Mesodermal cell (in vitro differentiated cells): ENCODE measurements at regions not wholly inside any gene's neighbourhood (a gene's known extent, or its start where the extent isn't known, plus 50 kb on each side); places are given as distances from the start of the nearest gene placed in this dataset.

ENCODE experiments used
- H3K27ac ChIP-seq: 2 replicates; pipeline ENCODE4 v1.7.0; 2013; ENCODE audit warnings: mild to moderate bottlenecking, low read depth, low read length, moderate library complexity; ENCODE audit not compliant: severe bottlenecking
- H3K36me3 ChIP-seq: 2 replicates; pipeline ENCODE4 v1.7.1; 2013; ENCODE audit warnings: mild to moderate bottlenecking, low read length, moderate library complexity; ENCODE audit not compliant: control insufficient read depth, insufficient read depth
- H3K4me1 ChIP-seq: one replicate; pipeline ENCODE4 v1.7.1; 2013; ENCODE audit warnings: mild to moderate bottlenecking, low read length; ENCODE audit not compliant: insufficient read depth, control insufficient read depth, poor library complexity, severe bottlenecking
- H3K4me3 ChIP-seq: 2 replicates; pipeline ENCODE4 v1.7.0; 2013; ENCODE audit warnings: low read length, control low read depth, mild to moderate bottlenecking; ENCODE audit not compliant: insufficient read depth, poor library complexity, severe bottlenecking; ENCODE audit errors: extremely low read depth
- H3K9me3 ChIP-seq: 2 replicates; pipeline ENCODE4 v1.7.1; 2013; ENCODE audit warnings: mild to moderate bottlenecking, low read length, moderate library complexity; ENCODE audit not compliant: control insufficient read depth
- WGBS, 2 experiments: methylation state at CpG; one replicate each; pipeline ENCODE4 v1.1.5; 2013; ENCODE audit warnings: missing lambda C conversion rate in 2 of 2; ENCODE audit not compliant: insufficient coverage in 2 of 2; 5-methylcytosine and 5-hydroxymethylcytosine counted together

- Histone ChIP-seq H3K9me3 (no peaks in the 10 kb centered on the region), H3K27ac (no peak overlapping the region), H3K4me1 (peaks cover 31% of the 10 kb centered on the region), H3K36me3 (no peaks in the 10 kb centered on the region), H3K4me3 (no peak overlapping the region)
- WGBS, 2 experiments, result 90% methylated on average over 2 of the region's 2 CpGs; no CpG with 5 or more reads in 1 of the 2 experiments
Observed at GRCh38 chr2:47235132-47235531, 58.8 kb upstream of the CALM2 start.

- WGBS, 2 experiments, result 89 to 90% methylated on average over 2 to 5 of the region's 6 CpGs
- Histone ChIP-seq H3K4me3 (no peak overlapping the region), H3K36me3 (no peaks in the 10 kb centered on the region), H3K4me1 (peaks cover 31% of the 10 kb centered on the region), H3K9me3 (no peaks in the 10 kb centered on the region), H3K27ac (no peak overlapping the region)
Observed at GRCh38 chr2:47234456-47234855, 58.1 kb upstream of the CALM2 start.

- 79 to 94% methylated on average over 2 to 4 of the region's 8 CpGs for WGBS, 2 experiments
- H3K4me3 ChIP-seq, result no peak overlapping the region
- H3K27ac ChIP-seq, result no peak overlapping the region
- H3K36me3 ChIP-seq, result no peaks in the 10 kb centered on the region
- H3K9me3 ChIP-seq, result no peaks in the 10 kb centered on the region
- peaks cover 25% of the 10 kb centered on the region for H3K4me1 ChIP-seq
Observed at GRCh38 chr2:47232738-47233415, 56.6 kb upstream of the CALM2 start.

GRCh38 chr2:47230418-47230817 is 54.1 kb upstream of the CALM2 start:
- Histone ChIP-seq H3K4me1 (peaks cover 33% of the 10 kb centered on the region), H3K27ac (no peak overlapping the region), H3K36me3 (no peaks in the 10 kb centered on the region), H3K4me3 (no peak overlapping the region), H3K9me3 (no peaks in the 10 kb centered on the region)
- 90 to 100% methylated on average over 3 to 4 of the region's 4 CpGs for WGBS, 2 experiments

GRCh38 chr2:47227532-47228279 is 51.4 kb upstream of the CALM2 start:
- Histone ChIP-seq H3K36me3 (no peaks in the 10 kb centered on the region), H3K4me3 (no peak overlapping the region), H3K4me1 (peaks cover 56% of the 10 kb centered on the region), H3K9me3 (no peaks in the 10 kb centered on the region), H3K27ac (peak overlapping the region; percentile 85)
- WGBS, 2 experiments, result 74 to 75% methylated on average over 3 of the region's 9 CpGs

GRCh38 chr2:47226923-47227220 is 50.6 kb upstream of the CALM2 start:
- no peaks in the 10 kb centered on the region for H3K36me3 ChIP-seq
- H3K9me3 ChIP-seq, result no peaks in the 10 kb centered on the region
- peak overlapping the region; percentile 85 for H3K27ac ChIP-seq
- H3K4me1 ChIP-seq, result peaks cover 56% of the 10 kb centered on the region
- H3K4me3 ChIP-seq, result no peak overlapping the region
- 95% methylated on average over 4 of the region's 6 CpGs; no CpG with 5 or more reads in 1 of the 2 experiments for WGBS, 2 experiments

- Histone ChIP-seq H3K27ac (peak overlapping the region; percentile 55), H3K36me3 (no peaks in the 10 kb centered on the region), H3K4me3 (no peak overlapping the region), H3K4me1 (peaks cover 56% of the 10 kb centered on the region), H3K9me3 (no peaks in the 10 kb centered on the region)
- 74 to 85% methylated on average over 3 of the region's 4 CpGs for WGBS, 2 experiments
Observed at GRCh38 chr2:47226132-47226922, 50.0 kb upstream of the CALM2 start.
